Activated CD8-positive, alpha-beta T cell treated with anti-CD3 and anti-CD28 coated beads for 36 hours (primary cell): ENCODE measurements at regions not wholly inside any gene's neighbourhood (a gene's known extent, or its start where the extent isn't known, plus 50 kb on each side); places are given as distances from the start of the nearest gene placed in this dataset.

Experiments used
- ATAC-seq: fragments of 200-7000 bp; cut with Tn5 transposase; one replicate; pipeline ENCODE4 v1.10.0; 2021; ENCODE audit warnings: mild to moderate bottlenecking, moderate library complexity
- CTCF ChIA-PET: fragments of 350-600 bp; sonication (Branson Sonifier 250); formaldehyde crosslinking; loops from one replicate; lab custom pipeline; 2021; ENCODE audit warnings: antibody characterized with exemption; lab: Charles Lee
- POLR2A ChIA-PET: fragments of 350-600 bp; sonication (Branson Sonifier 250); formaldehyde crosslinking; loops from one replicate; lab custom pipeline; 2021; ENCODE audit warnings: antibody characterized with exemption; lab: Charles Lee
- DNase-seq: peaks from one replicate; pipeline ENCODE4 v3.0.0-alpha.2; 2020
- H3K27ac Mint-ChIP-seq: one replicate; pipeline ENCODE4 v1.8.0; 2021; ENCODE audit warnings: mild to moderate bottlenecking, mixed read lengths
- H3K27me3 Mint-ChIP-seq: one replicate; pipeline ENCODE4 v1.8.0; 2021; ENCODE audit warnings: mixed read lengths
- H3K36me3 Mint-ChIP-seq: one replicate; pipeline ENCODE4 v1.8.0; 2021; ENCODE audit warnings: low read depth, mixed read lengths
- H3K4me1 Mint-ChIP-seq: one replicate; pipeline ENCODE4 v1.8.0; 2021; ENCODE audit warnings: low read depth, mixed read lengths
- H3K4me3 Mint-ChIP-seq: one replicate; pipeline ENCODE4 v1.8.0; 2021; ENCODE audit warnings: mild to moderate bottlenecking, moderate library complexity, mixed read lengths
- H3K9me3 Mint-ChIP-seq: one replicate; pipeline ENCODE4 v1.8.0; 2021; ENCODE audit warnings: mixed read lengths
- intact Hi-C: fragments of 100-400 bp; cut with micrococcal nuclease; formaldehyde crosslinking; loops from one replicate; pipeline ENCODE4 v1.10.0; 2022
- TF ChIP-seq, protein P1 (sequence below): fragments of 200-600 bp; IDR thresholded peaks from one replicate; pipeline ENCODE4 v1.8.0; 2022; ENCODE audit warnings: antibody characterized with exemption, mild to moderate bottlenecking

GRCh38 chr2:164073101-164074074 lies 337.6 kb upstream of the FIGN start:
- Mint-ChIP-seq H3K27me3 (no peaks in the 10 kb centered on the region), H3K9me3 (no peaks in the 10 kb centered on the region)
- TF ChIP-seq, protein P1, sequence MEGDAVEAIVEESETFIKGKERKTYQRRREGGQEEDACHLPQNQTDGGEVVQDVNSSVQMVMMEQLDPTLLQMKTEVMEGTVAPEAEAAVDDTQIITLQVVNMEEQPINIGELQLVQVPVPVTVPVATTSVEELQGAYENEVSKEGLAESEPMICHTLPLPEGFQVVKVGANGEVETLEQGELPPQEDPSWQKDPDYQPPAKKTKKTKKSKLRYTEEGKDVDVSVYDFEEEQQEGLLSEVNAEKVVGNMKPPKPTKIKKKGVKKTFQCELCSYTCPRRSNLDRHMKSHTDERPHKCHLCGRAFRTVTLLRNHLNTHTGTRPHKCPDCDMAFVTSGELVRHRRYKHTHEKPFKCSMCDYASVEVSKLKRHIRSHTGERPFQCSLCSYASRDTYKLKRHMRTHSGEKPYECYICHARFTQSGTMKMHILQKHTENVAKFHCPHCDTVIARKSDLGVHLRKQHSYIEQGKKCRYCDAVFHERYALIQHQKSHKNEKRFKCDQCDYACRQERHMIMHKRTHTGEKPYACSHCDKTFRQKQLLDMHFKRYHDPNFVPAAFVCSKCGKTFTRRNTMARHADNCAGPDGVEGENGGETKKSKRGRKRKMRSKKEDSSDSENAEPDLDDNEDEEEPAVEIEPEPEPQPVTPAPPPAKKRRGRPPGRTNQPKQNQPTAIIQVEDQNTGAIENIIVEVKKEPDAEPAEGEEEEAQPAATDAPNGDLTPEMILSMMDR = no peak

DNA sequence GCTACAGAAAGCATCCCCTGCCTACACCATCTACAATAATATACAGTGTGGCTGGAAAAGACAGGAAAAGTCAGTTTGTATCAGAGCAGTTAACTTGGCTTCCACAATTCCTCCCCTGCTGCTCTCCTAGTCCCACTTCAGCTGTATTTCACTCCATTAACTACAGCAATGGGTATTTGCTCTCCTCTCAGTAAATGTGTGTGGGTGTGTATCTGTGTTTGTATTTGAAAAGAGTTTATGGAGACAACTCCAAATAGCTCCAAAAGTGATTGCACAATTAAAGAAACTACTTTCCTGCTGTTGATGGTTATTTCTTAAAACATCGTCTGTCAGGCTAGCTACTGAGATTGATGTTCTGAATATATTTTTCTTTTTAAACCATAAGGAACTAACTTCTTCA lies 333.7 kb upstream of the FIGN start:
- Mint-ChIP-seq H3K27me3 (no peaks in the 10 kb centered on the region), H3K4me1 (no peaks in the 10 kb centered on the region)
- CTCF ChIA-PET = no interaction called here

More at GRCh38 chr2:164073101-164074074, 337.6 kb upstream of the FIGN start:
- Mint-ChIP-seq H3K36me3 (no peaks in the 10 kb centered on the region), H3K4me3 (no peak overlapping the region), H3K4me1 (no peaks in the 10 kb centered on the region), H3K27ac (no peak overlapping the region)
- CTCF ChIA-PET = no interaction called here
- intact Hi-C loops = no loop called here
- ATAC-seq = no peak
- DNase-seq = no peak
- POLR2A ChIA-PET = no interaction called here

GRCh38 chr2:164068063-164068462 lies 332.3 kb upstream of the FIGN start:
- DNase-seq (no peak), ATAC-seq (no peak)
- TF ChIP-seq, protein P1 = no peak
- POLR2A ChIA-PET = no interaction called here
- no peak overlapping the region for H3K27ac Mint-ChIP-seq
- CTCF ChIA-PET = interaction anchor here (0.9 kb wide), 1 partner anchor 12 kb away, joined by 4 read pairs; no protein-coding TSS in a partner anchor
- no peaks in the 10 kb centered on the region for H3K36me3 Mint-ChIP-seq
- no peak overlapping the region for H3K4me3 Mint-ChIP-seq
- no peaks in the 10 kb centered on the region for H3K27me3 Mint-ChIP-seq
- no peaks in the 10 kb centered on the region for H3K4me1 Mint-ChIP-seq
- H3K9me3 Mint-ChIP-seq = no peaks in the 10 kb centered on the region
- intact Hi-C loops = no loop called here

More for the DNA sequence above, 333.7 kb upstream of the FIGN start:
- ATAC-seq = no peak
- intact Hi-C loops = no loop called here
- Mint-ChIP-seq H3K27ac (no peak overlapping the region), H3K4me3 (no peak overlapping the region), H3K36me3 (no peaks in the 10 kb centered on the region), H3K9me3 (no peaks in the 10 kb centered on the region)
- POLR2A ChIA-PET = no interaction called here
- no peak for DNase-seq
- TF ChIP-seq, protein P1 = no peak

DNA sequence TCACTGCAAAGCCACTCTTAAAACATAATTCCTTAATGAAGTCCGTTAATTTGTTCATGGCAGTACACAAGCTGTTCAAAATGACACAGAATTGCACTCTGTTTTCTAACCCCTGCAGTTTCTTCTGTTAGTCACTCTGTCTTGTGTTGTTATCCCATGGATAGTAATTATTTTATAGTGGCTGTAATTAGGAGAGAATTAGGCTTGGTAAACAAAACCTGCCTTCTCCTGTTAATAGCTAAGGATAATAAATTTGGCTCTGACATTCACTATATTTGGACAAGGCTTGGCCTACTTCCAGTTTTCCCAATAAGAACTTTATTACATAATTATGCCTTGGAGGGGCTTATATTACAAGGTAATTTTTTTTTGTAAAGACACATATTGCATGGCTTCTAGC lies 330.3 kb upstream of the FIGN start:
- intact Hi-C loops = no loop called here
- ATAC-seq (no peak), DNase-seq (no peak)
- CTCF ChIA-PET = no interaction called here
- H3K27ac Mint-ChIP-seq = no peak overlapping the region
- no peak overlapping the region for H3K4me3 Mint-ChIP-seq
- POLR2A ChIA-PET = no interaction called here
- no peaks in the 10 kb centered on the region for H3K36me3 Mint-ChIP-seq
- H3K27me3 Mint-ChIP-seq = no peaks in the 10 kb centered on the region
- TF ChIP-seq, protein P1 = no peak
- H3K9me3 Mint-ChIP-seq = no peaks in the 10 kb centered on the region
- H3K4me1 Mint-ChIP-seq = no peaks in the 10 kb centered on the region

- TF ChIP-seq, protein P1 = no peak
- intact Hi-C loops = no loop called here
- Mint-ChIP-seq H3K27me3 (no peaks in the 10 kb centered on the region), H3K27ac (no peak overlapping the region), H3K4me1 (no peaks in the 10 kb centered on the region), H3K36me3 (no peaks in the 10 kb centered on the region), H3K9me3 (no peaks in the 10 kb centered on the region), H3K4me3 (no peak overlapping the region)
- CTCF ChIA-PET = interaction anchor here (0.8 kb wide), 1 partner anchor 719 kb away, joined by 3 read pairs; no protein-coding TSS in a partner anchor
- POLR2A ChIA-PET = no interaction called here
- no peak for DNase-seq
- no peak for ATAC-seq
These were observed 329.2 kb upstream of the FIGN start for GRCh38 chr2:164065038-164065437.
